ENCODE measurements at regions not wholly inside any gene's neighbourhood (a gene's known extent, or its start where the extent isn't known, plus 50 kb on each side); places are given as distances from the start of the nearest gene placed in this dataset.

GRCh38 chr2:62363166-62363565 is 142.8 kb downstream of the TMEM17 start:
- 87 to 92% (median 90%) methylated on average over 5 of the region's 5 CpGs for WGBS, 3 donors

DNA sequence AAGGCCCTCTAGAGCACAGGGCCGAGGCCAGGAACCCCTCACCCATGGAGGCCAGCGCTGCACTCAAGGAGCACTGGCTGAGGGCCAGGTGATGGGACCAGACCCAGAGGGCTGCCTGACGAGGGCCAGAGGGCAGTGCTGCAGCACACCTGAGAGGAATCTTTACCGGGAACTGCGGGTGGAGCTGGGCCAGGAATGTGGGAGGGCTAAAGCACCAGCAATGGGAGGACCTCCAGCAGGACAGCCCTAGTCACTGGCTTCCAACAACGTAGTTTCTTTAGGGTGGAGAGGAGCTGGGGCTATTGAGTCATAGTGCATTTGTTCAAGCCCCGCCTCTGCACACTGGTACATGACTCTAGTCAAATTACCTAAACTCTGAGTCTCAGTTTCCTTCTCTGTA is 143.4 kb downstream of the TMEM17 start:
- no peak overlapping the region for H3K27ac ChIP-seq
- ATAC-seq = no peak
- H3K36me3 ChIP-seq (ENCODE audit: insufficient read depth in 1 of 2, low read depth in 1 of 2) = no peaks in the 10 kb centered on the region
- no peaks in the 10 kb centered on the region for H3K27me3 ChIP-seq (ENCODE audit: insufficient read depth in 3 of 3, low read length in 2 of 3)
- no peaks in the 10 kb centered on the region for H3K9me3 ChIP-seq
- intact Hi-C loops (cut with DNase I) = no loop called here
- H3K4me3 ChIP-seq = no peak overlapping the region
- DNase-seq = no peak
- WGBS, 3 donors = 82 to 88% (median 84%) methylated on average over 7 of the region's 7 CpGs
- no peaks in the 10 kb centered on the region for H3K4me1 ChIP-seq
- TF ChIP-seq, protein P1, sequence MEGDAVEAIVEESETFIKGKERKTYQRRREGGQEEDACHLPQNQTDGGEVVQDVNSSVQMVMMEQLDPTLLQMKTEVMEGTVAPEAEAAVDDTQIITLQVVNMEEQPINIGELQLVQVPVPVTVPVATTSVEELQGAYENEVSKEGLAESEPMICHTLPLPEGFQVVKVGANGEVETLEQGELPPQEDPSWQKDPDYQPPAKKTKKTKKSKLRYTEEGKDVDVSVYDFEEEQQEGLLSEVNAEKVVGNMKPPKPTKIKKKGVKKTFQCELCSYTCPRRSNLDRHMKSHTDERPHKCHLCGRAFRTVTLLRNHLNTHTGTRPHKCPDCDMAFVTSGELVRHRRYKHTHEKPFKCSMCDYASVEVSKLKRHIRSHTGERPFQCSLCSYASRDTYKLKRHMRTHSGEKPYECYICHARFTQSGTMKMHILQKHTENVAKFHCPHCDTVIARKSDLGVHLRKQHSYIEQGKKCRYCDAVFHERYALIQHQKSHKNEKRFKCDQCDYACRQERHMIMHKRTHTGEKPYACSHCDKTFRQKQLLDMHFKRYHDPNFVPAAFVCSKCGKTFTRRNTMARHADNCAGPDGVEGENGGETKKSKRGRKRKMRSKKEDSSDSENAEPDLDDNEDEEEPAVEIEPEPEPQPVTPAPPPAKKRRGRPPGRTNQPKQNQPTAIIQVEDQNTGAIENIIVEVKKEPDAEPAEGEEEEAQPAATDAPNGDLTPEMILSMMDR (IDR thresholded peaks at IDR 0.05) = no peak

More at GRCh38 chr2:62363166-62363565, 142.8 kb downstream of the TMEM17 start:
- ATAC-seq (no peak), DNase-seq (no peak)
- TF ChIP-seq, protein P1 (IDR thresholded peaks at IDR 0.05) = no peak
- Histone ChIP-seq H3K27ac (no peak overlapping the region), H3K4me1 (no peaks in the 10 kb centered on the region), H3K4me3 (no peak overlapping the region), H3K36me3 (ENCODE audit: insufficient read depth in 1 of 2, low read depth in 1 of 2) (no peaks in the 10 kb centered on the region), H3K27me3 (ENCODE audit: insufficient read depth in 3 of 3, low read length in 2 of 3) (no peaks in the 10 kb centered on the region), H3K9me3 (no peaks in the 10 kb centered on the region)
- intact Hi-C loops (cut with DNase I) = no loop called here

- WGBS, 3 donors = 96 to 100% (median 98%) methylated on average over 2 of the region's 2 CpGs
Measured at GRCh38 chr2:62361964-62362363, 144.0 kb downstream of the TMEM17 start.

DNA sequence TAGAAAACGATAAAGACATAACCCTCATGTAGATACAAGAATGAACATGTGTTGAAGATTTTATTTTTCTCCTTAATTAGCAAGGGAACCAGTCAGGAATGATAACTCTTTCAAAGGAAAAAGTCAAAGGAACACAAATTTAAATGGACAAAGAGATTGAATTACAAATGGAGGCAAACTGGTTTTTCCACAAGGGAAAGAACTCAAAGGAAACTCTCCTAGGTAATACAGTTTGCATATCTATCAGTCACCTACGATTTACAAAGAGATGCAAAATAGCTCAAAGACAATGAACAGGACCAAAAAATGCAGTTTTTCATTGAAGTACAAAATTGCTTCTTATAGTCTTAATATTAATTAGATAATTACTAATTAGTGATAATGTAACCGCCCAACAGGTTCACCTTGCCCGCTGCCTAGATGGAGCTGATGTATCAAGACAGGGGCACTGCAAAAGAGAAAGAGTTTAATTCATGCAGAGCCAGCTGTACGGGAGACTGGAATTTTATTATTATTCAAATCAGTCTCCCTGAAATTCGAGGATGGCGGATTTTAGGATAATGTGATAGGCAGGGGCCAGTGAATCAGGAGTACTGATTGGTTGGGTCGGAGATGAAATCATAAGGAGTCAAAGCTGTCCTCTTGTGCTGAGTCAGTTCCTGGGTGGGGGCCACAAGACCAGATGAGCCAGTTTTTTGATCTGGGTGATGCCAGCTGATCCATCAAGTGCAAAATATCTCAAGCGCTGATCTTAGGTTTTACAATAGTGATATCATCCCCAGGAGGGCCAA is 151.0 kb downstream of the TMEM17 start:
- H3K9me3 ChIP-seq = peaks cover 7% of the 10 kb centered on the region
- ATAC-seq = no peak

More at GRCh38 chr2:62361964-62362363, 144.0 kb downstream of the TMEM17 start:
- H3K27ac ChIP-seq = no peak overlapping the region
- intact Hi-C loops (cut with DNase I) = no loop called here
- H3K4me3 ChIP-seq = no peak overlapping the region
- no peaks in the 10 kb centered on the region for H3K36me3 ChIP-seq (ENCODE audit: insufficient read depth in 1 of 2, low read depth in 1 of 2)
- no peaks in the 10 kb centered on the region for H3K27me3 ChIP-seq (ENCODE audit: insufficient read depth in 3 of 3, low read length in 2 of 3)
- H3K4me1 ChIP-seq = no peaks in the 10 kb centered on the region
- ATAC-seq = no peak
- TF ChIP-seq, protein P1 (IDR thresholded peaks at IDR 0.05) = no peak
- DNase-seq = no peak
- no peaks in the 10 kb centered on the region for H3K9me3 ChIP-seq

More for the DNA sequence above, 151.0 kb downstream of the TMEM17 start:
- Histone ChIP-seq H3K4me3 (no peak overlapping the region), H3K27ac (no peak overlapping the region), H3K4me1 (no peaks in the 10 kb centered on the region), H3K36me3 (ENCODE audit: insufficient read depth in 1 of 2, low read depth in 1 of 2) (no peaks in the 10 kb centered on the region), H3K27me3 (ENCODE audit: insufficient read depth in 3 of 3, low read length in 2 of 3) (no peaks in the 10 kb centered on the region)
- TF ChIP-seq, protein P1 (IDR thresholded peaks at IDR 0.05) = no peak
- WGBS, 3 donors = 51 to 54% (median 51%) methylated on average over 9 of the region's 9 CpGs
- intact Hi-C loops (cut with DNase I) = no loop called here
- DNase-seq = no peak

Data from psoas muscle (tissue), 7 donors.